Right ventricle myocardium superior (tissue), 1 donor: ENCODE measurements at regions not wholly inside any gene's neighbourhood (a gene's known extent, or its start where the extent isn't known, plus 50 kb on each side); places are given as distances from the start of the nearest gene placed in this dataset.

Experiments
- ATAC-seq: fragments of 200-7000 bp; cut with Tn5 transposase; one replicate; pipeline ENCODE4 v1.9.1; 2020; ENCODE audit warnings: mild to moderate bottlenecking; ENCODE audit not compliant: poor library complexity
- DNase-seq: peaks from one replicate; pipeline ENCODE4 v3.0.0-alpha.2; 2020
- intact Hi-C: fragments of 100-400 bp; cut with DNase I; formaldehyde crosslinking; loops from one replicate; pipeline ENCODE4 v1.11.2; 2022
- donor health status: DM: no; HTN: yes; CAD: no; lungs with severe emphysema.

- ATAC-seq (no peak), DNase-seq (no peak)
- intact Hi-C loops = no loop called here
Observed at GRCh38 chr4:24060932-24061331, 171.1 kb upstream of the PPARGC1A start.

GRCh38 chr4:24059839-24060238, 170.0 kb upstream of the PPARGC1A start:
- intact Hi-C loops = no loop called here
- no peak for ATAC-seq
- no peak for DNase-seq

- intact Hi-C loops = no loop called here
- ATAC-seq = no peak
Observed at GRCh38 chr4:24057915-24058559, 168.2 kb upstream of the PPARGC1A start.

GRCh38 chr4:24056289-24056688, 166.4 kb upstream of the PPARGC1A start:
- no peak for DNase-seq
- no peak for ATAC-seq
- intact Hi-C loops = no loop called here

More at GRCh38 chr4:24057915-24058559, 168.2 kb upstream of the PPARGC1A start:
- no peak for DNase-seq

GRCh38 chr4:24055623-24056022, 165.8 kb upstream of the PPARGC1A start:
- DNase-seq (no peak), ATAC-seq (no peak)
- intact Hi-C loops = no loop called here

- DNase-seq (no peak), ATAC-seq (no peak)
- intact Hi-C loops = no loop called here
Observed at GRCh38 chr4:24054910-24055309, 165.1 kb upstream of the PPARGC1A start.

GRCh38 chr4:24053934-24054333, 164.1 kb upstream of the PPARGC1A start:
- DNase-seq (no peak), ATAC-seq (no peak)
- intact Hi-C loops = no loop called here

- no peak for DNase-seq
- no peak for ATAC-seq
- intact Hi-C loops = no loop called here
Observed at GRCh38 chr4:24044610-24045589, 155.1 kb upstream of the PPARGC1A start.

- ATAC-seq = no peak
- DNase-seq = no peak
- intact Hi-C loops = no loop called here
Observed at GRCh38 chr4:24042094-24042493, 152.2 kb upstream of the PPARGC1A start.

- intact Hi-C loops = no loop called here
- no peak for DNase-seq
- ATAC-seq = no peak
Observed at GRCh38 chr4:24040811-24041210, 151.0 kb upstream of the PPARGC1A start.

- no peak for ATAC-seq
- intact Hi-C loops = no loop called here
Observed at GRCh38 chr4:24033626-24034025, 143.8 kb upstream of the PPARGC1A start.

GRCh38 chr4:24032371-24032989, 142.6 kb upstream of the PPARGC1A start:
- ATAC-seq (peak; percentile 66), DNase-seq (peak; percentile 40)
- intact Hi-C loops = no loop called here

More at GRCh38 chr4:24033626-24034025, 143.8 kb upstream of the PPARGC1A start:
- no peak for DNase-seq

- DNase-seq = no peak
- intact Hi-C loops = no loop called here
Observed at GRCh38 chr4:24026596-24026995, 136.7 kb upstream of the PPARGC1A start.

GRCh38 chr4:24024605-24025004, 134.8 kb upstream of the PPARGC1A start:
- ATAC-seq = no peak
- DNase-seq = no peak
- intact Hi-C loops = no loop called here

More at GRCh38 chr4:24026596-24026995, 136.7 kb upstream of the PPARGC1A start:
- no peak for ATAC-seq

- DNase-seq (no peak), ATAC-seq (no peak)
- intact Hi-C loops = no loop called here
Observed at GRCh38 chr4:24024157-24024556, 134.3 kb upstream of the PPARGC1A start.

- DNase-seq = no peak
- intact Hi-C loops = no loop called here
- ATAC-seq = no peak
Observed at GRCh38 chr4:24015782-24016181, 125.9 kb upstream of the PPARGC1A start.

GRCh38 chr4:24013668-24014422, 124.0 kb upstream of the PPARGC1A start:
- intact Hi-C loops = no loop called here
- ATAC-seq = no peak
- DNase-seq = no peak

GRCh38 chr4:24010994-24011393, 121.1 kb upstream of the PPARGC1A start:
- DNase-seq = no peak
- intact Hi-C loops = no loop called here

GRCh38 chr4:24010573-24010972, 120.7 kb upstream of the PPARGC1A start:
- ATAC-seq = no peak

More at GRCh38 chr4:24010994-24011393, 121.1 kb upstream of the PPARGC1A start:
- ATAC-seq = no peak

More at GRCh38 chr4:24010573-24010972, 120.7 kb upstream of the PPARGC1A start:
- intact Hi-C loops = no loop called here
- DNase-seq = no peak
